DMS 273 (cell line): ENCODE measurements at regions not wholly inside any gene's neighbourhood (a gene's known extent, or its start where the extent isn't known, plus 50 kb on each side); places are given as distances from the start of the nearest gene placed in this dataset.

Experiments
- DNase-seq: peaks from one replicate; lab custom pipeline; 2025; ENCODE audit not compliant: unreplicated experiment; lab: John Stamatoyannopoulos, UW

DNA sequence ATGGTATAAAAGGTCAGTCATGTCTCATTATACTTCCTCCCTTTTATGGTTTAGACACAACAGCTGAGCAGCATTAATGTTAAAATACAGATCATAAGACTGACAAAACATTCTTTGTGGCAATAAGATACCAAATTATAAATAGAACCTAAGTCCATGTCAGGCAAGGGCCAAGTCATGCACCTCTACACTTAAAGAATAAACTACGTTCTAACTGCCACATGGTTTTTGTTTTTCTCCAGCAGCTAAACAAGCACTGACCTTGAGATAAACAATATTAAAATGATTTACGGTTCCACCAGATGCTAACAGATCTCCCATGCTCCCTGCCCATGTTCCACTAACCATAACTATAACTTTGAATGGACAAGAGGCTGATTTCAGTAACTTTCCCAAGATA is 368.6 kb upstream of the TFPI start:
- no peak for DNase-seq

GRCh38 chr2:187924293-187924692 is 367.4 kb upstream of the GULP1 start:
- no peak for DNase-seq

- DNase-seq: no peak
Observed at GRCh38 chr2:187934236-187934635, 357.4 kb upstream of the GULP1 start.

GRCh38 chr2:187934692-187935091 is 357.0 kb upstream of the GULP1 start:
- DNase-seq: no peak

GRCh38 chr2:187935126-187935525 is 356.5 kb upstream of the GULP1 start:
- DNase-seq: no peak

DNA sequence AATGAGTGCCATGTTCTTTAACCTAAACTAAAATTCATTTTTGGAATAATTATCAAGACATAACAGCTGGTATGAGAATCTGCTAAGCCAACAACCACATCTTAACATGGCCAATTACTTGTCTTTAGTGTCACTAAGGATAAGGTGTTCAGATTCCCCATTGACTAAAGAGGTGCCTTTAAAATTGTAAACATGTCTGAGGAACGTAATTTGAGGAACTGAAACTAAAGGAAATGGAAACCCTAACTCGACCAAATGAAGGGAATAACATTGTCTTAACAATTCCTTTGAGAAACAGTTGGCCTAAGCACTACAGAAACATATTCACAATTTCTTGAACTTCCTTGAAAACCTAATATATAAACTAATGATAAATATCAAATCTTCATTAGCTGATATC is 355.4 kb upstream of the GULP1 start:
- DNase-seq: no peak

DNA sequence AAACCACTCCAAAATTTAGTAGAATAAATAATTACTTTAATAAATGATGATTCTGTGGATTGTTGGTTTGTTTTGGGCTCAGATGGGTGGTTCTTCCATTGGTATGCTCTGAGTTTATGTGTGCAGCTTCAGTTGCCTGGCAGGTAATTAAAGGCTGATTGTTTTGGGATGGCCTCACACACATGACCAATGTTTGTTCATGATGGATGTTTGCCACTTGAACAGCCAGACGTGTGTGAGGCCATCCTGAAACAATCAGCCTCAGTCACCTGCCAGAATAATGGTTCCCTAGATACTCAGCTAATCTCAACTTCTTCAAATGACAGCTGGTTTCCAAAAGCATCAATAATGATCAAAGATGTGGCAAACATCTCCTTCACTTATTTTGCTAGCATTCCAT is 352.5 kb upstream of the GULP1 start:
- DNase-seq: no peak

GRCh38 chr2:187942876-187943275 is 348.8 kb upstream of the GULP1 start:
- no peak for DNase-seq

GRCh38 chr2:187943772-187944369 is 347.8 kb upstream of the GULP1 start:
- DNase-seq: no peak

DNA sequence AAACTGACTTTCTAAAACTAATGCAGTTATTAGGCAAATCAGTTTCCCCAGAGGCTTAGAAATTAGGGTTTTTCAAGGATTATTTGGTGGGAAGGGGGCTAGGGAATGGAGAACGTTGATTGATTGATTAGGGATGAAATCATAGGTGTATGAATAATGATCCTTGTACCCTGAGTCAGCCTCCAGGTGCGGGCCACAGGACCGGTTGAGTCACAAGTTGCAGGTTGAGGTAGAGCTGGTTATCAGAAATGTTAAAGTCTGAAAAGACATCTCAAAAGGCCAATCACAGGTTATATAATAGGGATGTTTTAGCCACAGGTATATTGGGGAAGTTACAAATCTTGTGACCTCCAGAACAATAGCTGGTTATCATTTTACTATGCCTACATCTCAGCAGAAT is 341.8 kb upstream of the GULP1 start:
- no peak for DNase-seq

GRCh38 chr2:187951470-187952218 is 340.0 kb upstream of the GULP1 start:
- no peak for DNase-seq

DNA sequence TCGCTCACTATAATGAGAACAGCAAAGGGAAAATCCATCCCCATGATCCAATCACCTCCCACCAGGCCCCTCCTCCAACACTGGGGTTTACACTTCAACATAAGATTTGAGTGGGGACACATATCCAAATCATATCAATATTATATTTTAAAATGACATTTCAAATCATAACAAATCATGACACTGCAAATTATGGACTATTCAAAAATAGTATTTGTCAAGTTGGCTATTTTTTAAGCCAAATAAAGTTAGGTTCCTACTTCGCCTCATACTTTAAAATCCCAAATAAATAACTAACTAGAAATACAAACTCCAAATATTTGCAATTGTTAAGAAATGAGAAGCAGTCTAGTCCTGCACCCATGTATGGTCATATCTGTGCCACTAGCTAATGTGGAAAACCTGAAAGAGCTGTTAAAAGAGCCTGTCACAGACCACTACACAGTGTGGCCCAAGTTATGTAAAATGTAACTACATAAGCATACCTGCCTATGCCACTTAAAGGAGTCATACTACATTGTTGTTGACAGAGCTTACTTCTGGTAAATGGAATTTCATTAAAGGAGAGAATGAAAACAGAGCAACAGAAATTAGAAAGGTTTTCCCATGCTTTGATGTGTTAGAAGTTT is 334.7 kb upstream of the GULP1 start:
- no peak for DNase-seq

DNA sequence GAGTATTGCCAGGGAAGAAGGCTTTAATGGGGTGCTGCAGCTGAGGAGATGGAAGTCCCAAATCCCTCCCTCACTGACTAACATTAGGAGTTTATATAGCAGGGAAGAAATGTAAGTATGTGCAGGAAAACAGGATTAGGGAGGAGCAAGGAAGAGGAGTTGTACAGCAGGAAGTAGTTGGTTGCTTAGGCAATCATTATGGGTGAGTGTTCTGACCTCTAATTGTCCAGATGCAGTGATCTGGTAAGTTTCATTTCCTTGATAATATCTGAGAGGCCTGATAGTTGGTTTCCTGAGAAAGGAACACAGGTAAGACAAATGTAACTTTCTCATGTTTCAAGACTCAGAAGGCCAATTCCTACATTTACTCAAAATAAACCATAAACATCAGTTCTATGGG is 331.9 kb upstream of the GULP1 start:
- no peak for DNase-seq

- no peak for DNase-seq
Observed at GRCh38 chr2:187962538-187962937, 329.1 kb upstream of the GULP1 start.

- DNase-seq: no peak
Observed at GRCh38 chr2:187964746-187965145, 326.9 kb upstream of the GULP1 start.

GRCh38 chr2:187966924-187967323 is 324.8 kb upstream of the GULP1 start:
- no peak for DNase-seq

- no peak for DNase-seq
Observed at GRCh38 chr2:187971893-187972292, 319.8 kb upstream of the GULP1 start.

DNA sequence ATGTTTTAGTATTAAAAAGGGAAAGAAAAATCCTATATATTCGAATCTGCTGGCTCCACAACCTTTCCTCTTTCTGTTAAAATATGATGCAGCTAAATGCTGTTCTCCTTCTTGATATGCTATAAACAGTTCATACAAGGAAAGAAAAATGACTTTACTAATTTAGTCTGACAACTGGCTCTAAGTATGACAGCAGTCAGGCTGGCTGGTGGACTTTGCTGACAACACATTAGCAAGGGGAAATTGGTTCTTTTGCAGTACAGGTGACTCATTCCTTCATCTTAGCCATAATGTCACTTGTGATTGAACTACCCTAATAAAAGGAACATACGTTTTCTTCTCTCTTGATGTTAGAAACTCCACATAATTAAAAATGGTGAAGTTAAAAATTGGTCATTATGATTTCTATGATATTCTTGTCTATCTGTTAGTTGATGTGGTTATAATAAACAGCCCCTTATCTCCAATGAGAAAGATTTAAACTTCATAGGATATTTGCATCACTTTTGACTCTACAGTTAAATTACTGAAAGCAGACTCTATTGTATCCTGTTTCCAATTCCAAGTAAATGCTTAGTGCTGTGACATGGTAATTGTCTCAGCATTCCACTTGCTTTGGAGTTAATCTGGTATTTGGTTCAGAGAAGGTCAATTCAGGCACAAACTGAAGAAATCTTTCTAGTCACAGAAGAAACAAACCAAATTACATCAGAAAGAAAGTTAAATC is 315.3 kb upstream of the GULP1 start:
- DNase-seq: no peak

GRCh38 chr2:187976986-187977333 is 314.7 kb upstream of the GULP1 start:
- no peak for DNase-seq

GRCh38 chr2:187978356-187978755 is 313.3 kb upstream of the GULP1 start:
- no peak for DNase-seq

DNA sequence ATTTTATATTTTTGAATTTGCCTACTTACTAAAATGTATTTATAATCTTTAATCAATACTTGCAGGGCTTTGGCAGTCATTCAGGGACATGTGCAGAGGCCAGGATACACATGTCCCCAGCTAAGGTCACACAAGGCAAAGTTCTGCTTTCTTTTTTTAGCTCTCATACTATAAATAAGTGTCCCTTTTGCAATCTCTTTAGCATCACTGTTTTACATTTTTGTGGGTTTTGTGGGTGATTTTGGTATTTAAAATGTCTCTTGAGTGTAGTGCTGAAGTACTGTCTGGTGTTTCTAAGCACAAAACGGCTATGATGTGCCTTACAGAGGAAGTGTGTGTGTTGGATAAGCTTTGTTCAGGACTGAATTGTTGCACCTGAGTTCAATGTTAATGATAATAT is 309.0 kb upstream of the GULP1 start:
- no peak for DNase-seq

GRCh38 chr2:187985195-187985594 is 306.5 kb upstream of the GULP1 start:
- no peak for DNase-seq
